Limb (tissue), 2 donors: ENCODE measurements at regions not wholly inside any gene's neighbourhood (a gene's known extent, or its start where the extent isn't known, plus 50 kb on each side); places are given as distances from the start of the nearest gene placed in this dataset.
"Not testable (repeated sequence)": the region's sequence is repeated elsewhere in the genome, so short reads cannot be mapped to it uniquely, and the experiment has no call there.

Source experiments
- DNase-seq, 2 donors: peaks; one replicate each; pipeline ENCODE4 v3.0.0-alpha.2; 2016; ENCODE audit errors: extremely low spot score in 2 of 2

DNA sequence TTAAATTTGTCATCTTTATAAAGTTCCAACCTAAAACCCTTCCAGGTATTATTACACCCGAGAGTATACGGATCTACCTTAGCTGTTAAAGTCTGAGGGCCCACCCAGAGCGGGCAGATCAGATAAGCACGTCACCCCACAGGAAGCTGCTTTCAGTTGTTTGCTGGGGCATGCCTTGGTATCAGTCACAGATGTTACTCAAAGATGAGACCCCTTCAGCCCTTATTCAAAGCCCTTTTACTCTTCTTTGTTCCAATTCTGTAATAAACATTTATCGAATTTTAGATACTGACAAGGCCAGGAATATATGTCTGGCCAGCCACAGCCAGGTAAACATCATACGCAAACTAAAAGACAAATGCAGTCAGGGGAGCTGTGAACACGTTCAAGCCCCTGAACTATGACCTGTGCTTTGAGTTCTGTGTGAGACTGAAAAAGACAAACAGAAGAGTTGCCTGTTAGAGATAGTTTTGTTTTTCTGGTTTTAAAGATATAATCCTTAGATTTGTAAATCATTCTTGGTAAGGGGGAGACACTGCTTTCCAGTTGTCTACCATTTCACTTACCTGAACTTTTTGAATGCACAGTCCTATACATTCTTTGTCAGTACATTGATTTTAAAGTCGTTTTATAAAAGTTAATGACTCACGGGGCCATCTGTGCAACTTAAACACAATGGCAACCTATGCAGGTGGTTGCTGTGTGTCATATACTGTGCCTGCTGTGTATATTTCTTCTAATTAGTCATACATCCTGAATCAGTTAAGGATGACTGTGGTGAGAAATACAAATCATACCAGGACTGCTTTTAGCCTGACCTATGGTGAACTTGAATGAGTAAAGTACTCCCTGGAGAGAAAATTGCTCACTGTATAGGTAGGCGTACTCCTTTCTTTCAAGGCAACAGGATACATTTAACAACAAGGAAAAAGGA is 100.5 kb upstream of the ITPRID2 start:
- no peak for DNase-seq

DNA sequence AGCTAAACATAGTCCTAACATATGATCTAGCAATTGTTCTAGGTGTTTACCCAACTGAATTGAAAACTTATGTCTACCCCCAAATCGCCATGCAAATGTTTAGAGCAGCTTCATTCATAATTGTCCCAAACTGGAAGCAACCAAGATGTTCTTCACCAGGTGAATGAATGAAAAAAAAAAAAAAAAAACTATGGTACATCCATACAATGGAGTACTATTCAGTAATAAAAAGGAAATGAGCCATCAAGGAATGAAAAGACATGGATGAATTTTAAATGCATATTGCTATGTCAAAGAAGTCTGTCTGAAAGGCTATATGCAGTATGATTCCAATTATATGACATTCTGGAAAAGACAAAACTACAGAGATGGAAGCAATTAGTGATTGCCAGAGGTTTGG is 98.6 kb upstream of the ITPRID2 start:
- DNase-seq = no peak

DNA sequence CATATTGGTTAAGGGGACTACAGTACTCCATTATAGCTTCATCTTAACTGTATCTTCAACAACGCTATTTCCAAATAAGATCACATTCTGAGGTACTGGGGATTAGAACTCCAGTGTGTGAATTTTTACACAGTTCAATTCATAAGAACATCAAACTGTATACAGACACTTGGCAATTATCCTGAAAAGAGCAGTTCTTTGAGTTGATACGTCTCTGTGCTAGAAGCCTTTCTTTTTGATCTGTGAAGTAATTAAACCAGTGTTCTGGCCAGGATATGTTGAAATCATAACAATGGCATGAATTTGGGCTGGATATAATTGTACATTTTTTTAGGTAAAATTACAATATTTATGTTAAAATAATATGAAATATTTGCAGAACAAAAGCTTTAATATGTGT is 93.5 kb upstream of the ITPRID2 start:
- no peak for DNase-seq

DNA sequence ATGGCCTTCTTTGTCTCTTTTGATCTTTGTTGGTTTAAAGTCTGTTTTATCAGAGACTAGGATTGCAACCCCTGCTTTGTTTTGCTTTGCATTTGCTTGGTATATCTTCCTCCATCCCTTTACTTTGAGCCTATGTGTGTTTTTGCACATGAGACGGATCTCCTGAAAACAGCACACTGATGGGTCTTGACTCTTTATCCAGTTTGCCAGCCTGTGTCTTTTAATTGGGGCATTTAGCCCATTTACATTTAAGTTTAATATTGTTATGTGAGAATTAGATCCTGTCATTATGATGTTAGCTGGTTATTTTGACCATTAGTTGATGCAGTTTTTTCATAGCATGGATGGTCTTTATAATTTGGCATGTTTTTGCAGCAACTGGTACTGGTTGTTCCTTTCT is 89.2 kb upstream of the ITPRID2 start:
- not testable (repeated sequence) for DNase-seq

DNA sequence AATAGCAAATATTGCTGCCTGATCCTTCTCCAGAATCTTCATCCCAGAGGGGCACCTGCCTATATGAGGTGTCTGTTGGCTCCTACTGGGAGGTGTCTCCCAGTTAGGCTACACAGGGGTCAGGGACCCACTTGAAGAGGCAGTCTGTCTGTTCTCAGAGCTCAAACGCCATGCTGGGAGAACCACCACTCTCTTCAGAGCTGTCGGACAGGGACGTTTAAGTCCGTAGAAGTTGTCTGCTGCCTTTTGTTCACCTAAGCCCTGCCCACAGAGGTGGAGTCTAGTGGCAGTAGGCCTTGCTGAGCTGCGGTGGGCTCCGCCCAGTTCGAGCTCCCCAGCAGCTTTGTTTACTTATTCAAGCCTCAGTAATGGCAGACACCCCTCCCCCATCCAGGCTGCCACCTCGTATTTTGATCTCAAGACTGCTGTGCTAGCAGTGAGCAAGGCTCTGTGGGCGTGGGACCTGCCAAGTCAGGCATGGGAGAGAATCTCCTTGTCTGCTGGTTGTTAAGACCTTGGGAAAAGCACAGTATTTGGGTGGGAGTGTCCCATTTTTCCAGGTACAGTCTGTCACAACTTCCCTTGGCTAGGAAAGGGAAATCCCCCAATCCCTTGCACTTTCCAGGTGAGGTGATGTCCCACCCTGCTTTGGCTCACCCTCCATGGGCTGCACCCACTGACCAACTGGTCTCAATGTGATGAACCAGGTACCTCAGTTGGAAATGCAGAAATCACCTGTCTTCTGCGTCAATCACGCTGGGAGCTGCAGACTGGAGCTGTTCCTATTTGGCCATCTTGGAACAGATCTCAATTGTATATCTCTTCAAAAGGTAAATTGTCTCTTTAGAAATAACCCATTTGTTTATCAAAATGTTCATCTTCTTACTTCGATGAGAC is 87.4 kb upstream of the ITPRID2 start:
- not testable (repeated sequence) for DNase-seq

DNA sequence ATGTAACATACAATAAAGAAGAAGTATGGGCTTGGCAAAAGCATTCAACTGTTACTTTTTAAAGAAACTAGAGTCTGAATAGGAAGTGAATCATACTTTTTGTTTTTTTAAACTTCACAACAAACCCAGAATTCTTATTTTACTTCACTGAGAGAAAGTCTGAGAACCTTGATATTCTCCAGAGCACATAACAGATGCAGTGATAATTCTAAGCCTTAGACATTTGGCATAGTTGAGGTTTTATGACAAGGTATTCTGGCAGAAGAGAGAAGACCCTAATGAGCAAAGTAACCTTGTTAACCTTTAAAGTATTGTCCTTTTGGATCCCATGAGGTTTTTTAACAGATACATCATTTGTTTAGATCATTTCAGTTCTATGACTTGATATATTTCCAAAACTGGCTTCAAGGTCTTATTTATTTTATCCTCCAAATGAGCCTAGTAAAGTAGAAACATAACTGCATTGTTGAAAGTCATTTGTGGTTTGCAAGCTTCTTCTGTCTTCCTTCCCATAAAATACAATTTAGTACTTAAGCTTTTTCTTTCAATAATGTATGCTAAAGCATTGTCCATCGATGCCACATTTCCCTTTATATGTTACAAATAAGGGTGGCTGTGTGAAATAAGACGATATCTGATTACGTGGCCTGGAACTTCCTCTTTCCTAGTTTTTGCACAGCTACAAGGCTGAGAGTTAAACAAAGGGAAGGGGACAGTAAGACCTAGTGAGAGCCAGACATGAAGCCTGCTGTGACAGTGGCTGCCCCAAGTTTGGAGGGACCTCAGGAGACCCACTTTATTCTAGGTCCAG is 86.1 kb upstream of the ITPRID2 start:
- DNase-seq = no peak

DNA sequence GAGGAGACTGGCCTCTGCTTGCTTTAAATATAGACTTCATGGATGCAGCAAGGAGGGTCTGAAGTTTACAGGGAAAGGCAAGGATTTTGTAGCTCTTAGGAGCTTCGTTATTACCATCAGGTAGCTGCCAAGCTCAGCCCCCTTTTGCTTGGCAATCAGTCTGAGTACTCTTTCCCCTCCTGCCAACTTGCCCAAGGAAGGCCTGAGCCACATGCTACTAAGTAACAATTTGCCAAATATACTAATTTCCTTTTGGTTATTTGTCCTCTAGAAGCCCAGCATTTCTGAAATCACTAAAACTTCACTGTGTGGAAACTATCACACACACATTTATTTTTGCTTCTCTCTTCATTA is 85.5 kb upstream of the ITPRID2 start:
- no peak for DNase-seq

DNA sequence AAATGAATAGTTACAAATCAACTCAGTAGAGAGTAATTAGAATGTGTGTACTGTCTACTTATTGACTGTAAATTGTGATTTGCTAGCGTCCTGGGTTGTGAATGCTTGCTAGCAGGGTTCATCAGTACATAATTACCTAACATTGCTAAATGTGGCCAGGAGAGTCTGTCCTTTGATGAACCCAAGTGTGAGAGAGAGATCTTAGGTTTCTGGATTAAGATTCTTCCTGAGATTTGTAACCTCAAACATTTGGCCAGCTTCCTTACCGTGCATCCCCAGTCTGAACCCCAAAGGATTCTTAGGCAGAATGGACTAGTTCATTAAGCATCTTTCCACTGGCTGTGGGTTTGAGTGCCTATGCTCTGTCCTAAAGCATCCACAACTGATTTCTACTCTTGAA is 84.0 kb upstream of the ITPRID2 start:
- DNase-seq = no peak

DNA sequence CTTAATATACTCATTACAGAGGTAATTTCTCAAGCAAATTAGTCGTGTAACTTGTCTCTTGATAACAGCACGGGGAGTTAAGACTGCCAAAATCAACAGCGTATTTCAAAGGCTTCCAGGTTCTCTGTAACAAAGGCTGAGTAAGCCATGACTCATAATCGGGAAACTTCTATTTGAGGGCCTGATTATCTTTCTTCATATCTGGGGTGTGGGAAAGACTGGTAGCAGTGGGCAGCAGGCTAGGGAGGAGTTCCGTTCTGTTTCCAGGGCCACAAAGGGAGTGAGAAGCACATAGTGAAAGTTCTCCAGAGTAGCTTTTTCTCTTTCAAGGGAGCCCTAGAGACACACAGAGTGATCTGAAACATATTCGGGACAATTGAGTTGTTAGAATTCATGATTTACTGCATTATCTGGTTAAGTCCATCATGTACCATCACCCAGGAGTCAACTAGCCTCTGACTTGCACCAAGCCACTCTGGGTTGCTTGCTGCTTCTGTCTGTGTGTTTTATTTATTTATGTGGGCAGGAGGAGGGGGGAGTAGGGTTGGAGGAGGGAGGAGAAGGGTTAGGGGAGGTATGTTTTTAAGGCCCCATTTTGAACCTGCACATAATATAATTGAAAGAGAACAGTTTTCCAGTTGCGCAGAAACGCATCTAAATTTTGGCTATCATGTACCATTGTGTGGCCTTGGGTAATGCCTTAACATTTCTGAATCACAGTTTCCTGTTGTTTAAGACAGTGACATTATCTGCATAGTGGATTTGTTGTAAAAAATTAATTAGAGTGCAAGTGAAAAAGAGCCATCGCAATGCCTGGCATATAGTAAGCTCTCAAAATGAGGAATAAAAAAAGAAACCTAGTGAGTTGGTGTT is 80.5 kb upstream of the ITPRID2 start:
- no peak for DNase-seq

DNA sequence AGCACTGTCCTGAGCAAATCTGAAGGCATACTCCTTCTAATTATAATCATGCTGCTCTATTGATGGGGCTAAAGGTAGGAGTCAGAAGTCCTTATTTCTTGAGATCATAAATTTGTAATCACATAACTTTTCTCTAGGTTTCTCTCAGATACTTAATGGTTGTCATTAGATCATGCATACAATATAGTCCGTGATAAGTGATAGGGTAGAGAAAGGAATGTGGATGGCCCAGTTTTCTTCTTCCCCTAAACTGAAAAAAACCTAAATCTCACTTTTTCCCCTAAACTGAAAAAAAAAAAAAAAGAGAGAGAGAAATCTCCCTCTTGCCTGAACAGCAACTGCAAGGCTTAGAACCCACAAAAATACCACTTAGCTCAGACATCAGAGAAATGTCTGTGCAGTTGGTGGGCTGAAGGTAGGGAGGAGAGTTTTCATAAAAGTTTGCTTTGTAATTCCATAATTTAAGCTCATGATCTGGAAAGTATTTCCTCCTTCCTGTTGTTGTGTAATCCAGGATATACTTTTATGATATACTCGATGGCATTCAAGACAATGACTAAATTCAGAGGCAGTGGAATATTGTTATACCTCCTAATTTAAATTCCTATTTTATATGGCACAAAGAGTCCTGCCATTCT is 79.3 kb upstream of the ITPRID2 start:
- DNase-seq = no peak

DNA sequence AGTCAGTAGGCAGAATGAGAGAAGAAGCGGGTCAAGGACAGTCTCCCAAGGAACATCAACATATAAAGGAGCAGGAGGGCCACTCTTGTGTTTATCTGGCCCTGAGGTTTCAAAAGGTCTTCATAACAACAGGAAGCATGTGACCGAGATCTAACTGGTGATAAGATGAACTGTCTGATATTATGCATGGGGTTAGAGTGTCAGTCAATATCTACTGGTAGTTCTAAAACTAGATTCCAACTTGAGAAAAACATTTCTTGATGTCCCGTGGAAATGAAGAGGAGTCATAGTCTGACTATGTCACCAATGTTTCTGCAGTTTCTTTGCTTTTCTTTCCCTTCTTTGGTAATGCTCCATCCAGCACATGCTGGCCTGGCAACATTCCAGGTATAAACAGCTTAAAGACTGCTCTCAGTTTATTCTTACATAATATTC is 77.5 kb upstream of the ITPRID2 start:
- DNase-seq = no peak

DNA sequence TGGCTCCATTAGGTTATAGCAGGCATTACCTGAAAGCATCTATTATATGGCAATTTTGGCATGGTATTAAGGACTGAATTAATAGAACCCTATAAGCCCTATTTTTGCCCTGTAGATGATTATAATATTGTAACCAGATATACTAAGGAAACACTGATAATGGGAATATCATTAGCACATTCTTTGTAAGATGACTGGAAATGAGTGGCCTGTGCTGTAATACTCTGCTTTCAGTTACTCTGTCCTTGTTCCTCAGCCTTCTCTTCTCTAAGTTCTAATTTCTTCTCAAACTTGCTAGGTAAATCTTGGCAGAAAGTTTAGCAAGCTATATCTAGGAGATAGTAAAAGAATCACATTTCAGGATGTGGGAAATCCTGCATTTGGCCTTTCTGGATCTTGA is 74.0 kb upstream of the ITPRID2 start:
- DNase-seq = no peak

DNA sequence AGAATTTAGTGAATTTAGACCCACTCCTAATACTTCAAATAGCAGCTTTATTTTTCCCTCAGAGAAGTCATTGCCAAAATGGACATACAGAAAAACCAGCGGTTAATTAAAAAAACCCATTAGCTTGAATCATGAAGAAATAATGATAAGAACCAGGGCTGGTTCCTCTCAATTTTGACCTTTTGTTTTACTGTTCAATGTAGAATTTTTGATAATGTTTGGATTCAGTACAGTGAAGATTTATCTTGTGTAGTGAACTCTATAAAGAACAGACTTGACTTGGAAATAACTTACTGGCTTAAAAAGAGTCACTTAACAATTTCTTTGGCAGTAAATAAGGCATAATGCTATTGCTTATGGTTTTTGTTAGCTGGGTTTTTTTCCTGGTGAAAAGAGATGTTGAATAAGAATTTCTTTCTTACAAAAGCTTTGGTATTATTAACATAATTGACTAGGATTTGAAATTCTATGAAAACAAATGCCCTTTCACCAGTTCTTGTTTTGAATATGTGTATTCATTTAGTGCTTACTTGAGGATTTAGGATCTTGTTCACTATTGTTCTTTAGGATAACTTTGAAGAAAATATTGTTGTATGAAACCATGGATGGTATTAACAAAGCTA is 73.4 kb upstream of the ITPRID2 start:
- DNase-seq = no peak

DNA sequence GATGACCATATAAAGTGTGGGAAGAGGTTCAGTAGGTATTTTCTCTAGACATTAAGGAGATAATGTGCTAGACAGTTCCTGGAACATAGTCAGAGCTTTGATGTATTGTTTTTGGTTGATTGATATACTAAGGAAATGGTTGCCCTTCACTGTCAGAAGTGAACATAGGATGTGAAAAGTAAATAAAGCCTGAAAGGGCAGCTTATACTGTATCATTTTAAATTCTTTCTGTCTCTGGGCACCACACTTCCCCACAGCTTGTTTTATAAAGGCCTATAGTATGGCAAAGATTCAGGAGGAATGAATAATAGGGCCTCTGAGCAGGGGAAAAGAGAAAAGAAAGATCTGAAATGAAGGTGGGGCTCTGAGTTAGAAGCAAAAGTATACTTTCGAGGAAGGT is 72.7 kb upstream of the ITPRID2 start:
- no peak for DNase-seq

DNA sequence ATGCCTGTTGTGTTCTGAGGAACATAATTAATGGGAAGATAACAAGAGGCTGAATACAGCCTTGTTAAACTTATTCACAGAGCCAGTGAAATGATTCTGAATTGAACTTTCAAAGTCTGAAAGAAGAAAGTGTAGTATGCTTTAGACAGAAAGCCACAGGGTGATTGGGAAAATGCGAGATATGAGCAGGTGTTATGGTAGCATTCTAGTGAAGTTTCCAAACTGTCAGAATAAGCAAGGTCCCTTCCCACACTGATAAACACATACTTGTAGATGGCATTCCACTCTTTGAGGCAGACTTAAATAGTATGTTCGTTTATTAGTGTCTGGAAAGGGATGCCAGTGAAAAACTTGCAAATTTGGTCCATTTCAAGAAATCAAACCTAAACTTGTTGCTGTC is 70.5 kb upstream of the ITPRID2 start:
- DNase-seq = no peak

DNA sequence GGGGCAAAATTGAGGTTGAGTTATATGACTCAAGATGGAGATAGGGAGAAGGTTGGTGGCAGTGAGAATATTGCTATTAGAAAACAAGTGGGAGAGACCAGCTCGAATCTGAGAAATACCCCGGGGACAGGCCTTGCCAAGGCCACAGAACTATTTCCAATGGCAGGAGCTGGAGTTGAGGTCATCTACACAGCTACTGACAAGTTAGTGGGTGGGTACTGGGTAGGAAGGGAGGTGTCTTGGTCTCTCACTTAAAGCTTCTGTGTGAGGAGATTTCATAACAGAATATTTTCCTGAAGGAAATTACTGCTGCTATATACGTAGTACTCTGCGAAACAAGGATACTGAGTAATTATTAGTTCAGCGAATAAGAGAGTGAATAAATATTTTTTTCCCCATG is 69.4 kb upstream of the ITPRID2 start:
- no peak for DNase-seq

DNA sequence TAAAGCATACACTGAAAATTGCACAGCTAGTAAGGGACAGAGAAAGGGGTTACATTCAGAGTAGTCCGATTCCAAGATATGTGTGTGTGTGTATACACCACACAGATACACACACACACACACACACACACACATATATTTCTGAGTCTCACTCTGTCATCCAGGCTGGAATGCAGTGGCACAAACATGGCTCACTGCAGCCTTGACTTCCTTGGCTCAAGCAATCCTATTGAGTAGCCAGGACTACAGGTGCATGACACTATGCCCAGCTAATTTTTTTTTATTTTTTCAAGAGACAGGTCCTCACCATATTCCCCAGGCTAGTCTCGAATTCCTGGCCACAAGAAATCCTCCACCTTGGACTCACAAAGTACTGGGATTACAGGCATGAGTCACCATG is 68.1 kb upstream of the ITPRID2 start:
- no peak for DNase-seq

DNA sequence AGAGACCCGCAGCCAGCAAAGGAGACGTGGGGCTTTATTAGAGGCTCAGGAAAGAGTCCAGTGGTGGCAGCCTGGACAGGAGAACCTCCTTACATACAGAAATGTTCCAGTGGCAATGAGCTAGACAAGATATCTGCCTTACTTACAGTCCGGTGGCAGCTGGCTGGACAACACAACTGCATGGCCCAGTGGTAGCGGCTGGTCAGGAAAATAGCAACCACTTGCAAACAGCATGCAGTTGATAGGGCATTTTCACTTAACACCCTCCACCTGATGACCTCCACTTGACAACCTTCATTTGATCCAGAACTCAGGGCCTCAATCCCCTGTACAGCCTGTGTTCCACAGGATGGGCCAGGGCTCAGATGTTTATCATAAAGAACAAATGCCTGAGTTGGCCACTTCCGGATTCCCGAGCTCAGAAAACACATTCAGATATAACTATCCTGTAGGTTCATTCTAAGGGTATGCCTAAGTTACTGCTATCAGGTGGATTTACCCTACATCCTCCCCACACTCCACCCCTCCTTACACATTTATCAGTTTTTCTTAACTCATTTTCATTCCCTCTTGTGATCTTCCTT is 63.3 kb upstream of the ITPRID2 start:
- no peak for DNase-seq

DNA sequence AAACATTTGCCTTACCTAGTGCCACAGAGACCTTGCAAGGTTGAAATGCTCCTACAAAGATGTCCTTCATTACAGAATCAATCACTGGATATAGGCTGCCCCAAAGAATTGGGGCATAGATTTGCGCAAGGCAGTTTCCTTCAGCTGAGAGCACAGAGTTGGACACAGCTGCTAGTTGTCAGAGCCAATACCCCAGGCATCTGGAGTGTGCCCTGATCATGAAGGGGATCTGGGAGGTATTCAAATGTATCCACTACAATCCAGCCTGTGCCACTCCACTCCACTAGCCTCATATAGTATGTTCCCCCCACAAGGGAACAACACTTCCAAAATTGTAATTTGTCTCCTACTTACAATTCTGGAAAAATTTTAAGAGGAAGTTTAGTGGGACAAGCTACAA is 62.3 kb upstream of the ITPRID2 start:
- no peak for DNase-seq
